Activated CD4-positive, alpha-beta T cell treated with anti-CD3 and anti-CD28 coated beads, Interleukin-2, amount 10 ng/mL, durations not matched to agents 7 days and 5 days (primary cell): ENCODE measurements at regions not wholly inside any gene's neighbourhood (a gene's known extent, or its start where the extent isn't known, plus 50 kb on each side); places are given as distances from the start of the nearest gene placed in this dataset.

Source experiments
- CTCF ChIA-PET: fragments of 350-600 bp; sonication (Branson Sonifier 250); formaldehyde crosslinking; loops from one replicate; lab custom pipeline; 2021; ENCODE audit warnings: antibody characterized with exemption; lab: Charles Lee
- POLR2A ChIA-PET: fragments of 350-600 bp; sonication (Branson Sonifier 250); formaldehyde crosslinking; loops from one replicate; lab custom pipeline; 2021; ENCODE audit warnings: antibody characterized with exemption; lab: Charles Lee
- DNase-seq: peaks from one replicate; pipeline ENCODE4 v3.0.0-alpha.2; 2020
- H3K27ac Mint-ChIP-seq: one replicate; pipeline ENCODE4 v1.8.0; 2021; ENCODE audit warnings: mild to moderate bottlenecking, moderate library complexity, mixed read lengths
- H3K27me3 Mint-ChIP-seq: one replicate; pipeline ENCODE4 v1.8.0; 2021; ENCODE audit warnings: mixed read lengths
- H3K36me3 Mint-ChIP-seq: one replicate; pipeline ENCODE4 v1.8.0; 2021; ENCODE audit warnings: low read depth, mixed read lengths
- H3K4me1 Mint-ChIP-seq: one replicate; pipeline ENCODE4 v1.8.0; 2021; ENCODE audit warnings: mixed read lengths
- H3K4me3 Mint-ChIP-seq: one replicate; pipeline ENCODE4 v1.8.0; 2021; ENCODE audit warnings: mild to moderate bottlenecking, moderate library complexity, mixed read lengths
- H3K9me3 Mint-ChIP-seq: one replicate; pipeline ENCODE4 v1.8.0; 2021; ENCODE audit warnings: mixed read lengths

DNA sequence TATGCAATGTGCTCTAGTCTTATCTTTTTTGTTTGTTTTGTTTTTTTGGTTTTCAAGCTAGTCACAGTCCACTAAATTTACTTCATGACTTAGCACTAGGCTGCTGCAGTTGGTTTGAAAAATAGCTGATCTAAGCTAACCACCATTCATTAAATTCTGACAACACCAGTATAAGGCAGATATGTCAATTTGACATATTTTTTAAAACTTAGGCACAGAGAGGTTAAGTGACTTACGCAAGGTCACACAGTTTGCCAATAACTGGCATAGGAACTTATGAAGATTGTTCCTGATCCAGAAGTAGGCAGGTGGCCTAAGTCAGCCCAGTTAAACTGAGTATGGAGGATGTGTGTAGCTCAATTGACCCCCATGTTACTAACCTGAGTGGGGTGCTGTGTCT is 377.3 kb upstream of the NFE2L3 start:
- no peak overlapping the region for H3K4me3 Mint-ChIP-seq
- no peak overlapping the region for H3K27ac Mint-ChIP-seq
- no peaks in the 10 kb centered on the region for H3K9me3 Mint-ChIP-seq
- H3K36me3 Mint-ChIP-seq = no peaks in the 10 kb centered on the region
- ChIA-PET CTCF (interaction anchor here (1.9 kb wide), 1 partner anchor 12 kb away, joined by 5 read pairs; no protein-coding TSS in a partner anchor), POLR2A (no interaction called here)
- DNase-seq = no peak
- H3K27me3 Mint-ChIP-seq = peaks cover 7% of the 10 kb centered on the region
- H3K4me1 Mint-ChIP-seq = no peaks in the 10 kb centered on the region

DNA sequence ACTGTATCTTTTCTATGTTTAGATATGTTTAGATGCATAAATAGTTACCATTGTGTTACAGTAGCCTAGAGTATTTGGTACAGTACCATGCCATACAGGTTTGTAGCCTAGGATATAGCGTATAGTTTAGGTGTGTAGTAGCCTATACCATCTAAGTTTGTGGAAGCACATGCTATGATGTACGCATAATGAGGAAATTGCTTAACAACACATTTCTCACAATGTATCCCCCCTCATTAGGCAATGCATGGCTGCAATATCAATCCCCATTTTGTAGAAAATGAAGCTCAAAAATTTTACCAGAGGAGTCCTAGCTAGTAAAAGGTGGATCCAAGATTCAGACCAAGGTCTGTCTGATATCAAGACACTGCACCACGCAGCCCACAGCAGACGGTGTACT is 376.4 kb upstream of the NFE2L3 start:
- H3K4me3 Mint-ChIP-seq = no peak overlapping the region
- H3K9me3 Mint-ChIP-seq = no peaks in the 10 kb centered on the region
- no peaks in the 10 kb centered on the region for H3K4me1 Mint-ChIP-seq
- peaks cover 7% of the 10 kb centered on the region for H3K27me3 Mint-ChIP-seq
- H3K36me3 Mint-ChIP-seq = no peaks in the 10 kb centered on the region
- POLR2A ChIA-PET = no interaction called here
- H3K27ac Mint-ChIP-seq = no peak overlapping the region
- CTCF ChIA-PET = interaction anchor here (1.0 to 1.9 kb wide), 2 partner anchors 11 to 104 kb away, joined by 3 to 5 read pairs; no protein-coding TSS in a partner anchor
- no peak for DNase-seq

DNA sequence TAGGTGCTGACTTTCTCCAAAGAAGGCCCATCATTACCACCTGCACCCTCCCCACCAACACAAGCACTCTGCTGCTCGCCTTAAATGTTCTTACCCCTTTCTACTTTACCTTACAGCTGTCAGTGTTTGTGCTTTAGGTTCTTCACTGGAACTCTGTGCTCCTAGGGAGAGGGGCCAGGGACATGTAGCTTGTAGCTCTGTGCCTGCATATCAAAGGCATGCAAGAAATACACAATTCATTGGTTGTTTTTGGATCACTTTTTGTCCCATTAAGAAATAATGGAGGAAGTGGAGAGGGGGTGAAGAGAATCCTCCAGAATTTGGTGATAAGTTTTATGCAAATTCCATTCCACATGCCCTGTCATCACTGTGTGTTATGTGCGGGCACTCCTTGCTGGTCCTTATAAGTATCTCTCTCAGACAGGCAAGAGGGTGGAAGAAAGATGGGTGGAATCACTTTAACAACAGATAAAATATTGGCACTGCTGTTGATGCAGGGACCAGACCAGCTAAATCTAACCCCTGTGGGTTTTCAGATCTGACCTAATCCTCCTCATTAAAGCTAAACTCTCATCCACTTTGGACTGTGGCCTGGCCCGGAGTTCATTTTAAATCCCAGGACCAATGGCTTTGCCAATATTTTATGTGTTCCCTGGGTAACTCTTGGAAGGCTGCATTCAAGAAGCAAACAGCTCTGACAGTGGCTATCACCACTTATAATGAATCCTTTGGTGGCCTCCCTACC is 375.8 kb upstream of the NFE2L3 start:
- Mint-ChIP-seq H3K9me3 (no peaks in the 10 kb centered on the region), H3K36me3 (no peaks in the 10 kb centered on the region), H3K27me3 (peaks cover 7% of the 10 kb centered on the region), H3K27ac (no peak overlapping the region), H3K4me3 (no peak overlapping the region), H3K4me1 (no peaks in the 10 kb centered on the region)
- no peak for DNase-seq
- ChIA-PET POLR2A (no interaction called here), CTCF (interaction anchor here (1.0 kb wide), 1 partner anchor 105 kb away, joined by 3 read pairs; no protein-coding TSS in a partner anchor)

DNA sequence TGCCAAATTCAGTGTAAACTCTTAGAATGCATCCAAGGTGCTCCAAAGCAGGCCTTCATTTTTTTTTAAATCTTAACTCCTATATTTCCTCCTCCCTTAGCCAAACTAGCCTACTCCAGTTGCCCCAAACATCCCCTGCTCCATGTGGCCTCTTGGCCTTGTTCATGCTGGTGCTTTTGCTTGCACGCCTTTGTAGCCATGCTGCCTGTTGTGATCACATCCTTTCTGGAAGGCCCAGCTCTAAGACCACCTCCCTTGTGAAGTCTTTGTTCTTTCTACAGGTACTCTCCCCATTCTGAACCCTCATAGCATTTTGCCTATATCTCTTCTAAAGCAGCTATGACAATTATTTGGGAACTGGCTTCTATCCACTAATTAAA is 375.3 kb upstream of the NFE2L3 start:
- Mint-ChIP-seq H3K9me3 (no peaks in the 10 kb centered on the region), H3K27ac (no peak overlapping the region), H3K4me1 (no peaks in the 10 kb centered on the region), H3K4me3 (no peak overlapping the region), H3K27me3 (peaks cover 4% of the 10 kb centered on the region), H3K36me3 (no peaks in the 10 kb centered on the region)
- no peak for DNase-seq
- CTCF ChIA-PET = no interaction called here
- POLR2A ChIA-PET = no interaction called here

DNA sequence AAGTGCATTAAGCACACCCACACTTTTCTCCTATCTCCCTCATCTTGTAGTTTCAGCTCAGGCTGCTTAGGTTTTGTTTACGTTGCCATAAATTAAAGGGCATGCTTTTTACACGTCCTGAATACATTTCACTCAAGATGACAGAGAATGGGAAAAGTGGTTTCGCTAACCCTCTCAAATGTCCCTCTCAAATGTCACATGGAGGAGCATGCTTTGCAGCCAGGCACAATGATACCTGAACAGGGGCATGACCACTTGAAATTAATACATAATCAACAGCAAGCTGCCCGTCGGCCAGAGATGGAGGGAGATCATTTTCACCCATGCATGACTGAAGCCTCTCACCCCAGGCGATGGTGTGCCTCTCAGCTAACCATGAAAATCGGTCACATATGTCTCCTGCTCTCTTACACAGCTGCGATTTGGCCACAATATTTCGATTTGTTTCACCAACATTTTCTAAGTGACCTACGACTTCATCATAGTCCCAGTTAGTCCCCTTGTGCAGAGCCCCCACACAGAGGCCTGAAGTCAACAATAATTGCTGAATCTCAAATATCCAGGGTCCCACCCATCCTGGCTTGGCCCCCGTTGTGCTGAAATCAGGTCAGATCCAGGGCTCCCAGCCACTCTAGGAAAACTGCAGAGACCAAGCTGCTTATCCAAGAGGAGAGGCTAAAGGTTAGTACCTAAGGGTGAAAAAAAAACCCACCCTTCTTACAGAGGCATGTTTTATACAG is 373.9 kb upstream of the NFE2L3 start:
- Mint-ChIP-seq H3K36me3 (no peaks in the 10 kb centered on the region), H3K9me3 (no peaks in the 10 kb centered on the region), H3K27ac (no peak overlapping the region), H3K4me1 (no peaks in the 10 kb centered on the region), H3K4me3 (no peak overlapping the region), H3K27me3 (peaks cover 2% of the 10 kb centered on the region)
- no peak for DNase-seq
- ChIA-PET CTCF (no interaction called here), POLR2A (no interaction called here)

DNA sequence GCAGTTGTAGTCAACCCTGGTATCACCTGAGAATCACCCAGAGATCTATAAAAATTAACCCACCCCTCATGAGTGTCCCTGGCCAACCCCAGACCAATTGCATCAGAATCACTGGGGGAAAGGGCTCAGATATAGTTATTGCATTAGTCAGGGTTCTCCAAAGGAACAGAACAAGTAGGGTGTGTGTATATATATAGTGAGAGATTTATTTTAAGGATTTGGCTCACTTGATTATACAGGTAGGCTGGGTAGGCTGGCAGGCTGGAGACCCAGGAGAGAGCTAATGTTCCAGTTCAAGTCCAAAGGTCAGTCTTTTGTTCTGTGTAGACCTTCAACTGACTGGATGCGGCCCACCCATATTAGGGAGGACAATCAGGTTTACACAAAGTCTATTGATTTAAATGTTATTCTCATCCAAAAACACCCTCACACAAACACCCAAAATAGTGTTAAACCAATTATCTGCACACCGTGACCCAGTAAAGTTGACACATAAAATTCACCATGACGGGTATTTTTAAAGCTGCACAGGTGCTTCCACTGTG is 372.9 kb upstream of the NFE2L3 start:
- DNase-seq = no peak
- CTCF ChIA-PET = no interaction called here
- no peaks in the 10 kb centered on the region for H3K9me3 Mint-ChIP-seq
- no peaks in the 10 kb centered on the region for H3K36me3 Mint-ChIP-seq
- H3K27me3 Mint-ChIP-seq = peaks cover 2% of the 10 kb centered on the region
- POLR2A ChIA-PET = no interaction called here
- H3K4me1 Mint-ChIP-seq = no peaks in the 10 kb centered on the region
- no peak overlapping the region for H3K27ac Mint-ChIP-seq
- H3K4me3 Mint-ChIP-seq = no peak overlapping the region

DNA sequence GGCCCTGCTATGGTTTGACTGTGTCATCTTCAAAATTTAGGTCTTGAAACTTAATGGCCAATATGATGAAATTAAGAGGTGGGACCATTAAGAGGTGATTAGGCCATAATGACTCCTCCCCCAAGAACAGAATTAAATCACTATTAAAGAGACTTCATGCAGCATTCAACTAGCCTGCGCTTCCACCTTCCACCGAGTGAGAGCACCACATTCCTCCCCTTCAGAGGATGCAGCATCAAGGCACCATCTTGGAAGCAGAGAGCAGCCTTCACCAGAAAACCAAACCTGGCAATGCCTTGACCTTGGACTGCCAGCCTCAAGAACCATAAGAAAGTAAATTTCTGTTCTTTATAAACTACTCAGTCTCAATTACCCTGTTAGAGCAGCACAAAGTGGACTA is 371.1 kb upstream of the NFE2L3 start:
- DNase-seq = no peak
- H3K36me3 Mint-ChIP-seq = no peaks in the 10 kb centered on the region
- POLR2A ChIA-PET = no interaction called here
- peaks cover 4% of the 10 kb centered on the region for H3K27me3 Mint-ChIP-seq
- no peak overlapping the region for H3K27ac Mint-ChIP-seq
- no peaks in the 10 kb centered on the region for H3K9me3 Mint-ChIP-seq
- no peaks in the 10 kb centered on the region for H3K4me1 Mint-ChIP-seq
- no peak overlapping the region for H3K4me3 Mint-ChIP-seq
- CTCF ChIA-PET = interaction anchor here (0.5 kb wide), 1 partner anchor 24 kb away, joined by 4 read pairs; no protein-coding TSS in a partner anchor

DNA sequence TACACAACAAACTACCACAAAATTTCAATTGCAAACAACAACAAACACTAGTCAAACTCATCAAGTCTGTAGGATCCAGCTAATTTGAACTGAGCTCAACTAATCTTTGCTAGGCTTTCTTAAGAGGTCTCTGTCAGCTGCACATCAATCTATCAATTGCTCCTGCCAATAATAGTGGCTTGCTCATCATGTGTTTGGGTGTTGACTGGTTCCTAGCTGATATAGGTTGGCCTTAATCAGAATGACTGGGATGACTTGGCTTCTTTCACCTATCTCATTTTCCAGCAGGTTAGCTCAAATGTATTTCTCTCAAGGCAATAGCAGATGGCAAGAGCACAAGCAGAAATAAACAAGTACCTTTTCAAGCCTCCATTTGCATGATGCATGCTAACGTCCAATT is 370.3 kb upstream of the NFE2L3 start:
- no peak overlapping the region for H3K27ac Mint-ChIP-seq
- ChIA-PET POLR2A (no interaction called here), CTCF (no interaction called here)
- H3K9me3 Mint-ChIP-seq = no peaks in the 10 kb centered on the region
- no peak overlapping the region for H3K4me3 Mint-ChIP-seq
- no peaks in the 10 kb centered on the region for H3K36me3 Mint-ChIP-seq
- H3K4me1 Mint-ChIP-seq = no peaks in the 10 kb centered on the region
- DNase-seq = no peak
- peaks cover 4% of the 10 kb centered on the region for H3K27me3 Mint-ChIP-seq

DNA sequence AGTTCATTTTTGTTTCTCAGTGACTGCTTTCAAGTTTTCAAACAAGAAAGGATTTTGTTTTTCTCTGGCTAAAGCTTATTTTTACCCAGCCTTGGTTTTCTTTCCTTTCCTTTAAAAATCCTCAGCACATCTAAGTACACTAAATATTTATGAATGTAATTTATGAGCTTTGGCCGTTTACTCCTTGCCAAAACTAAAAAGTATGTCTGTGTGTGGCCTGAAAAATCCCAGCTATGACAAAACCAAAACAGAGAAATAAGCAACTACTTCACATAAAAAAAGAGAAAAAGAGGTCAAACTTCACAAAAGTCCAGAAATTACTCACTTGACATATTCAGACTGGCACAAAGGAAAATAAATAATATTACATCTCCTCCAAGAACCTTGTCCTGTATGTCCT is 365.1 kb upstream of the NFE2L3 start:
- Mint-ChIP-seq H3K36me3 (no peaks in the 10 kb centered on the region), H3K4me3 (no peak overlapping the region), H3K4me1 (no peaks in the 10 kb centered on the region), H3K27ac (no peak overlapping the region), H3K27me3 (peaks cover 6% of the 10 kb centered on the region), H3K9me3 (no peaks in the 10 kb centered on the region)
- no peak for DNase-seq
- ChIA-PET CTCF (interaction anchor here (1.4 kb wide), 1 partner anchor 12 kb away, joined by 5 read pairs; no protein-coding TSS in a partner anchor), POLR2A (no interaction called here)

DNA sequence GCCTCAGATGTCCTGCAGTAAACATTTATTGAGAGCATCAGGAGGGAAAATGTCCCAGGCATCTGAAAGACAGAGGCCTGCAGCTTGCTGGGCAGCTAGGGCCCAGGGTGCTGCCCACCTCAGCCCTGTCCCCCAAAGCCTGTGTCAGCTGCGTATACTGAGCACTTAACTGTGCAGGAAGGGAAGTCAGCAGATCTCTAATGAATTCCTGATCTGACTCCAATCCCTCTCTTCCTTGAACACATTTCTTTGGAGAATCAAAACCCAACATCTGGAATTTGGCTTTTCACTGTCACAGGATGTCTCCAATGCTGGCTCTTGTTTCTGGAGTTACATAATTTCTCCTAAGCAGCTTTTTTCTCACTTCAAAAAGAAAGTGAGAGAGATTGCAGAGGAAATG is 364.7 kb upstream of the NFE2L3 start:
- ChIA-PET CTCF (interaction anchor here (0.9 to 1.4 kb wide), 2 partner anchors 13 to 1433 kb away, joined by 3 to 5 read pairs; no protein-coding TSS in a partner anchor), POLR2A (no interaction called here)
- H3K27me3 Mint-ChIP-seq = peaks cover 6% of the 10 kb centered on the region

DNA sequence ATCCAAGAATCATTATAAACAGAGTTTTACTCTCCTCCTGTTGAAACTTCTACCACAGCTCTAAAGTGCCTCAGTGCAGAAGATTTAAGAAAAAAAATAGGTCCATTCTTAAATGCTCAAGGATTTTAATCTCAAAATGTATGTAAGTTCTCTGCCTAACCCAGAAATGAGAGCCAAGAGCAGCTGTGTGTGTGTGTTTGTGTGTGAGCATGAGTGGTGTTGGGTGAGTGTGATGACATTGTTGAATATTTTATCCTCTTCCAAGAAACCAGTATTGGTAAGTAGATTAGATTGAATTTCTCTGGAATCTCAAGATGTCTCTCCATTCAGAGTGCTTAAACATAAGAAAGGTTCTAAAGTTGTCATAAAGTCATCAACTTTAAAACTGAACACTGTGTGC is 363.6 kb upstream of the NFE2L3 start:
- DNase-seq = no peak
- peaks cover 4% of the 10 kb centered on the region for H3K27me3 Mint-ChIP-seq
- POLR2A ChIA-PET = no interaction called here
- no peaks in the 10 kb centered on the region for H3K9me3 Mint-ChIP-seq
- CTCF ChIA-PET = interaction anchor here (0.9 kb wide), 1 partner anchor 1431 kb away, joined by 3 read pairs; no protein-coding TSS in a partner anchor
- no peaks in the 10 kb centered on the region for H3K4me1 Mint-ChIP-seq
- H3K27ac Mint-ChIP-seq = no peak overlapping the region
- no peak overlapping the region for H3K4me3 Mint-ChIP-seq
- no peaks in the 10 kb centered on the region for H3K36me3 Mint-ChIP-seq

More for the DNA sequence above, 364.7 kb upstream of the NFE2L3 start:
- H3K27ac Mint-ChIP-seq = no peak overlapping the region
- DNase-seq = no peak
- no peaks in the 10 kb centered on the region for H3K4me1 Mint-ChIP-seq
- H3K9me3 Mint-ChIP-seq = no peaks in the 10 kb centered on the region
- no peak overlapping the region for H3K4me3 Mint-ChIP-seq
- H3K36me3 Mint-ChIP-seq = no peaks in the 10 kb centered on the region

DNA sequence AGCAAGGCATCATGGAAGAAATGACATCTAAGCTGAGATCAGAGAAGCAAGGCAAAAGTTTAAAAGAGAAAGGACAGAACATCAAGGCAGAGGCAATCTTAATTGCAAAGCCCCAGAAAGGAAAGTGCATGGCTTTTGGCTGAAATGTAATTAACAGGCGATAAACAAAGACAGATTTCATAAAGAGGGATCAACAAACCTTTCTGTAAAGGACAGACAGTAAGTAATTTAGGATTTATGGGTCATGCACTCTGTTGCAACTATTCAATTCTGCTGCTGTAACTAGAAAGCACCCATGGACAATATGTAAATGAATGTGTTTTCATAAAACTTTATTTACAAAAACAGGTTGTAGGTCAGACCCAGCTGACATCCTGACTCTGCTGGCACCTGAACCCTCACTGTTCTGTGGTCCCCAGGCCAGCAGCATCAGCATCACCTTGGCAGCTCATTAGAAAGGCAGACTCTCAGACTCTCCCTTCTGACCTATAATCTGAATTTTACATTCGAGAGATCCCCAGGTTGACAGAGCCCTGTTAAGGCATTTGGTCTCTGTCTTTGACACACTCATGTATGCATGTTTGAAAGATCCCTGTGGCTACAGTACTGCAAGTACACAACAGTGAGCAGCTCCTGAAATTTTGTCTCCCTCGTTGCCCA is 362.9 kb upstream of the NFE2L3 start:
- no peak overlapping the region for H3K4me3 Mint-ChIP-seq
- no peak overlapping the region for H3K27ac Mint-ChIP-seq
- ChIA-PET POLR2A (no interaction called here), CTCF (no interaction called here)
- no peaks in the 10 kb centered on the region for H3K9me3 Mint-ChIP-seq
- H3K36me3 Mint-ChIP-seq = no peaks in the 10 kb centered on the region
- no peaks in the 10 kb centered on the region for H3K4me1 Mint-ChIP-seq
- peaks cover 4% of the 10 kb centered on the region for H3K27me3 Mint-ChIP-seq
- no peak for DNase-seq
